Peyer's patch (tissue), 4 donors: ENCODE measurements at regions not wholly inside any gene's neighbourhood (a gene's known extent, or its start where the extent isn't known, plus 50 kb on each side); places are given as distances from the start of the nearest gene placed in this dataset.

Source experiments
- DNase-seq, 3 donors: peaks; one replicate each; pipeline ENCODE4 v3.0.0-alpha.2; 2017 to 2019
- H3K27ac ChIP-seq, 4 donors: fragments of 200-600 bp; sonication (generic); one replicate each; pipeline ENCODE4 v1.5.1; 2016 to 2019
- H3K27me3 ChIP-seq, 2 donors: fragments of 200-600 bp; sonication (generic); one replicate each; pipeline ENCODE4 v1.5.1; 2019
- H3K36me3 ChIP-seq, 3 donors: fragments of 200-600 bp; sonication (generic); one replicate each; pipeline ENCODE4 v1.5.1; 2016 to 2019
- H3K4me1 ChIP-seq, 4 donors: fragments of 200-600 bp; sonication (generic); one replicate each; pipeline ENCODE4 v1.5.1; 2016 to 2019
- H3K4me3 ChIP-seq, 4 donors: fragments of 200-600 bp; sonication (generic); 1 replicate in 3 of 4; 2 replicates in 1 of 4; pipeline ENCODE4 v1.5.1; 2016 to 2019; ENCODE audit warnings: mild to moderate bottlenecking in 1 of 4
- H3K9me3 ChIP-seq, 4 donors: fragments of 200-600 bp; sonication (generic); one replicate each; pipeline ENCODE4 v1.5.1; 2016 to 2019; ENCODE audit warnings: mild to moderate bottlenecking in 1 of 4
- POLR2A ChIP-seq, 2 donors: fragments of 450-650 bp; IDR thresholded peaks; one replicate each; pipeline ENCODE4 v1.5.1; 2017; ENCODE audit warnings: antibody characterized with exemption in 2 of 2, mild to moderate bottlenecking in 2 of 2, moderate library complexity in 2 of 2
- TF ChIP-seq, protein P1 (sequence below), 6 experiments: fragments of 450-650 bp in 4 of 6; fragments of 200-600 bp in 2 of 6; sonication (generic) in 1 of 6; IDR thresholded peaks; one replicate each; pipeline ENCODE4 v1.5.1; 2017 to 2019; ENCODE audit warnings: antibody characterized with exemption in 6 of 6, mild to moderate bottlenecking in 3 of 6, moderate library complexity in 1 of 6

DNA sequence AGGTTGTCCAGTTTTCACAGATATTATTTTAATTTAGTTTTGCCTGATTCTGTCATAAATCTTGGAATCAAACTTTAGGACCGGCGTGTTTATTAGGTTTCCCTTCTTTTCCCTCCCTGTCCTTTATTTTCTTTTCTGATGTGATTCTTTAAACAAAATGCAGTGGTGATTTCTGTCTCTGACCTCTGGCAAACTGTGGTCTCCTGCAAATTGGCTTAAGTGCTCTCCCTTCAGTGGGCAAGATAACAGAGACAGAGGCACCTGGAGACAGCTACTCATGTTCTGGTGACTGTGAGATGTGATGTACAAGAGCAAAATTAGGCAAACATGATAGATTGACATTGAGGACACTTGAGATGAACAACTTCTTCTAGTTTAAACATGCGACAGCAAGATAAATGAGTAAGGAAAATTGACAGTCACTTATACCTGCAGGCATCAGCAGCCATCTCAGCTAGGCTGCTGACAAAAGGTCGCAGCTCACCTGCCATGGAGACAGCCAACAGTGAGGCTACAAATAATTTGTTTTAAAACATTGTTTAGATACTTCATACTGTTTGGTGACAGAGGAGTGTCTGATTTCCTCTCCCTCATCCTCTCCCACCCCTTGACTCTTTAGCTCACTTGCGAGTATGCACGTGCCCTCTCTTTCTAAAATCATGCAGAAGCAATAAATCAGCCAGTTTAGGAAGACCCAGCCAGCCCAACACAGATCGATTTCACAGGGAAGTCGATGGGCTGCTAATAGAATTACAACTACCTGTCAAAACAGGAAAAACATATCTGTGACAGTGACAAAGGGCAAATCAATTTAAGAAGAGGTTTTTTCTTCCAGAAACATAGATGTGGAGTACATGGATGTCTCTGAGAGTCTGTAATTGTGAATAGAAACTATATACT, 63.4 kb upstream of the MAP3K7 start:
- Histone ChIP-seq H3K27ac (no peak overlapping the region), H3K36me3 (no peaks in the 10 kb centered on the region), H3K4me1 (no peaks in the 10 kb centered on the region), H3K4me3 (no peak overlapping the region), H3K9me3 (no peaks in the 10 kb centered on the region), H3K27me3 (no peaks in the 10 kb centered on the region)
- no peak for DNase-seq
- TF ChIP-seq, protein P1, sequence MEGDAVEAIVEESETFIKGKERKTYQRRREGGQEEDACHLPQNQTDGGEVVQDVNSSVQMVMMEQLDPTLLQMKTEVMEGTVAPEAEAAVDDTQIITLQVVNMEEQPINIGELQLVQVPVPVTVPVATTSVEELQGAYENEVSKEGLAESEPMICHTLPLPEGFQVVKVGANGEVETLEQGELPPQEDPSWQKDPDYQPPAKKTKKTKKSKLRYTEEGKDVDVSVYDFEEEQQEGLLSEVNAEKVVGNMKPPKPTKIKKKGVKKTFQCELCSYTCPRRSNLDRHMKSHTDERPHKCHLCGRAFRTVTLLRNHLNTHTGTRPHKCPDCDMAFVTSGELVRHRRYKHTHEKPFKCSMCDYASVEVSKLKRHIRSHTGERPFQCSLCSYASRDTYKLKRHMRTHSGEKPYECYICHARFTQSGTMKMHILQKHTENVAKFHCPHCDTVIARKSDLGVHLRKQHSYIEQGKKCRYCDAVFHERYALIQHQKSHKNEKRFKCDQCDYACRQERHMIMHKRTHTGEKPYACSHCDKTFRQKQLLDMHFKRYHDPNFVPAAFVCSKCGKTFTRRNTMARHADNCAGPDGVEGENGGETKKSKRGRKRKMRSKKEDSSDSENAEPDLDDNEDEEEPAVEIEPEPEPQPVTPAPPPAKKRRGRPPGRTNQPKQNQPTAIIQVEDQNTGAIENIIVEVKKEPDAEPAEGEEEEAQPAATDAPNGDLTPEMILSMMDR (IDR thresholded peaks at IDR 0.05), result no peak
- TF ChIP-seq POLR2A (IDR thresholded peaks at IDR 0.05), result no peak

DNA sequence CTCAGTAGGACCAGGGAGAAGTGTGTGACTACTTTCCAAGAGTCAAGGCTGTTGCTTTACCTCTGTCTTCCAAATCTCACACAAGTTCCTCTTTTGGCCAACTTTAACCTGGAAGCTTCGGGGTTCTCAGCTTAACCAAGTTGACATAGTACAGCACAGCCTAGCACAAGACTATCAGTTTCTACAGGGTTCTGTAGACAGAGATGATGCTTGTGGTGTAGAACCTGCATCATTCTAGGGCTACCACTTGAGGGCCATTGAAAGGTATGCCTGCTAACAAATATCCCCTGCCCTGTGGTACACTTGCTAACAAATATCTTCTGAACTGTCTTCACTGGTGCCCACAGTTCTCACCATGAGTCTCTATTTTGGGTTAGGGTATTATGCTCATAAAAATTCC, 62.0 kb upstream of the MAP3K7 start:
- TF ChIP-seq, protein P1 (IDR thresholded peaks at IDR 0.05), result no peak
- no peak for TF ChIP-seq POLR2A (IDR thresholded peaks at IDR 0.05)
- H3K4me1 ChIP-seq, result no peaks in the 10 kb centered on the region

DNA sequence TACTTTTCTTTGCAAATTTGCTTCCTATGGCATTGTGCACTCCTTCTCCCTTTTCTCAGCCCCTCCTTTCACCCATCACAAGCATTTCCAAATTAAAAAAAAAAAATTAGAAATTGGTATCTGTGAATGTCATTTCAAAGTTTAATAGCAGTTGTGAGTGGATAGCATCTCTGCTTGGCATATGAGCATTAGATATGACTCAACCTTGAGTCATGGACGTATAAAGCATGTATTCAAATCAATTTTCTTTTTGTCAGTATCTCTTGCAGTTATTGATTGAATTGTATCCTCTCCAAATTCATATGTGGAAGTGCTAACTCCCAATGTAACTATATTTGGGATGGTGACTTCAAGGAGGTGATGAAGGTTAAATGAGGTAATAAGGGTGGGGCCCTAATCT, 60.1 kb upstream of the MAP3K7 start:
- no peaks in the 10 kb centered on the region for H3K9me3 ChIP-seq
- no peak for TF ChIP-seq POLR2A (IDR thresholded peaks at IDR 0.05)
- TF ChIP-seq, protein P1 (IDR thresholded peaks at IDR 0.05), result no peak
- no peak overlapping the region for H3K27ac ChIP-seq
- H3K36me3 ChIP-seq, result no peaks in the 10 kb centered on the region
- no peak for DNase-seq
- no peak overlapping the region for H3K4me3 ChIP-seq
- no peaks in the 10 kb centered on the region for H3K27me3 ChIP-seq
- no peaks in the 10 kb centered on the region for H3K4me1 ChIP-seq

More for the DNA sequence above, 62.0 kb upstream of the MAP3K7 start:
- Histone ChIP-seq H3K4me3 (no peak overlapping the region), H3K9me3 (no peaks in the 10 kb centered on the region), H3K36me3 (no peaks in the 10 kb centered on the region), H3K27ac (no peak overlapping the region), H3K27me3 (no peaks in the 10 kb centered on the region)
- DNase-seq, result no peak

DNA sequence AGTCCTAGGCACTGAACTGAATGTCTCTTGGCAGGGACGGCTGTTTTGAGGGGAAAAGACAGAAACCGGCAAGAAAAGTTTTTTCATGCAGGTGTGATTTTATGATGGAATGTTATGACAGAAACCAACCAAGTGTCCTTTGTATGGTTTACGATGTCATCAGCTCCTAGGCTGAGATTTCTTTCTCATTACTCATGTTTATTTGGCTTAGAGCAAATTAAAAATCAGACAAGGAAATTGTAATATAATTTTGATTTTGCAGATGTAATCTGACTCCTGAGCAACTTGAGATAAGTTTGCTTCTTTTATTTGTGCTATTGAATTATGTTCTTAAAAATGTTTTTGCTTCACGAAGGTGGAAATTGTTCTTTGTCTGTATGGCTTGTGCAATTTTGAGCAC, 58.8 kb upstream of the MAP3K7 start:
- DNase-seq, result no peak
- Histone ChIP-seq H3K36me3 (no peaks in the 10 kb centered on the region), H3K27ac (no peak overlapping the region), H3K27me3 (no peaks in the 10 kb centered on the region), H3K4me3 (no peak overlapping the region), H3K4me1 (no peaks in the 10 kb centered on the region), H3K9me3 (no peaks in the 10 kb centered on the region)
- TF ChIP-seq POLR2A (IDR thresholded peaks at IDR 0.05), result no peak
- TF ChIP-seq, protein P1 (IDR thresholded peaks at IDR 0.05), result no peak

DNA sequence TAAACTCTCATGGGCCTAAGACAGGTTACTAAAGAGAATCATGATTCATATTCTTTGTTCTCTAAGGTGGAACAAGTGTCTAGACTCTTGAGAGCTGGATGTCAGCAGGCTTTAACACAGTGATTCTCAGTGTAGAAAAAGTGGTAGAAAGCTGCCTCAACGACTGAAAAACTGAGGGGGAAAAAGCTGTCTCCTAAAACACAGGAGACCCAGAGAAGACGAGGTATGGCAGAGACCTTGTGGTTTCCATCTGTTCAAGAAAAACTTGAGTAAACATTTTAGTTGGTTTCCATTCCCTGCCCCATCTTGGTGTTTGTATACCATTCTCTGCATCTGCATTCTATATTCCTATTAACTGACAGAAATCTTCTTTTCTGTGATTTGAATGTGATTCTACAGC, 57.6 kb upstream of the MAP3K7 start:
- TF ChIP-seq POLR2A (IDR thresholded peaks at IDR 0.05), result no peak
- TF ChIP-seq, protein P1 (IDR thresholded peaks at IDR 0.05), result no peak
- H3K4me3 ChIP-seq, result no peak overlapping the region
- no peaks in the 10 kb centered on the region for H3K9me3 ChIP-seq
- no peaks in the 10 kb centered on the region for H3K4me1 ChIP-seq
- no peaks in the 10 kb centered on the region for H3K36me3 ChIP-seq
- no peak overlapping the region for H3K27ac ChIP-seq
- H3K27me3 ChIP-seq, result no peaks in the 10 kb centered on the region
- no peak for DNase-seq
